HTERT RPE-1 (cell line): ENCODE measurements at regions not wholly inside any gene's neighbourhood (a gene's known extent, or its start where the extent isn't known, plus 50 kb on each side); places are given as distances from the start of the nearest gene placed in this dataset.
"Not testable (repeated sequence)": the region's sequence is repeated elsewhere in the genome, so short reads cannot be mapped to it uniquely, and the experiment has no call there.

Experiments
- in situ Hi-C: fragments of 300-500 bp; cut with MboI; formaldehyde crosslinking; loops from 4 replicates; pipeline ENCODE4 v1.14.3; 2020; ENCODE audit warnings: low sequenced_read_pairs

DNA sequence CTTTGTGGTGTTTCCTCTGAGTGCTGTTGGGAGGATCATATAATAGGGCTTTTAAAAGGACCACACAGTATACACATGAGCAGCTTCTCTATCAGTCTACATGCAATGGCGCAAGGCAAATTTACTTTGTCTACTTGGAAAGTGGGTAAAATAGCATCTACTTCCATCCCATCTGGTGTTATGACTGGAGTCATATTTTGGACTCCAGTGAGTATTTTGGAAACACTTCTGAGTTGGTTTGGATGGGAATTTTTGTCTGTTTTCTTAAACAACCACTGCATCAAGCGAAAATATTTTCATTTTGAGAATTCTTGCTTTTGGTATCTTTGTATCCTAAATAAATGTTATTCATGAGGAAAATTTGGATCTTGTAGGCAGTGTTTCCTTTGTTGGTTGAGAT, 220.8 kb downstream of the NMUR2 start:
- in situ Hi-C loops: no loop called here

DNA sequence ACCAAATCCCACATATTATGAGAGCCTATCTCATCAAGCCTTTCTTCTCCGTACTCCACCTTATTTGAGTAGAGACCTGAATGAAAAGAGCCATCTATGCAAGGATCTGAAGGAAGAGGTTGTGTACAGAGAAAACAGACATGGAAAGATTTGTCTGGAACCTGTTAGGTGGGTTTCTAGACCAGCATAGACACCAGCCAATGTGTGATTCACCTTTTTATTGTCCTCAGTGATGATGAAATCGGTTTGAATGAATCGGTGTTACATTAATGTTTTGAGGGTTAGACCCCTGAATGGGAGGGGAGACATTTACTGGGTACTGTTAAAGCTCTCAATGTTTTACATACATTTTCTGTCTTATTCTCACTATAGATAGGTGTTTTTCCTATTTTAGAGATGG, 223.6 kb downstream of the NMUR2 start:
- in situ Hi-C loops: no loop called here

DNA sequence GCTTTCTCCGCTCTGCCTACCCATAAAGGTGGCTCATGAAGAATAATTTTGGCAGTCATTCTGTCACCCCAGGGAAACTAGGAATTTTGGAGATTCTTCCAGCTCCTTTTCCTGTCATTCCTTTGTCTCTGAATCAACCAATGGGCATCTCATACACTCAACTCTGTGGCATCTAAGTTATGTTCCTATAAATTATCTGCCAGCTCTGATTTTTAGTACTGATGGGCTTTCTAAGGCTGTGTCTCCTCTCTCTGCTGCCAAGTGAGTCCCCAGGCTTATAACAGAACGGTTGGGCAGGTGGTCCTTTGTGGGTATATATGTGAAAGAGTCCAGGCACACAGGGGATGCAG, 226.8 kb downstream of the NMUR2 start:
- in situ Hi-C loops: no loop called here

DNA sequence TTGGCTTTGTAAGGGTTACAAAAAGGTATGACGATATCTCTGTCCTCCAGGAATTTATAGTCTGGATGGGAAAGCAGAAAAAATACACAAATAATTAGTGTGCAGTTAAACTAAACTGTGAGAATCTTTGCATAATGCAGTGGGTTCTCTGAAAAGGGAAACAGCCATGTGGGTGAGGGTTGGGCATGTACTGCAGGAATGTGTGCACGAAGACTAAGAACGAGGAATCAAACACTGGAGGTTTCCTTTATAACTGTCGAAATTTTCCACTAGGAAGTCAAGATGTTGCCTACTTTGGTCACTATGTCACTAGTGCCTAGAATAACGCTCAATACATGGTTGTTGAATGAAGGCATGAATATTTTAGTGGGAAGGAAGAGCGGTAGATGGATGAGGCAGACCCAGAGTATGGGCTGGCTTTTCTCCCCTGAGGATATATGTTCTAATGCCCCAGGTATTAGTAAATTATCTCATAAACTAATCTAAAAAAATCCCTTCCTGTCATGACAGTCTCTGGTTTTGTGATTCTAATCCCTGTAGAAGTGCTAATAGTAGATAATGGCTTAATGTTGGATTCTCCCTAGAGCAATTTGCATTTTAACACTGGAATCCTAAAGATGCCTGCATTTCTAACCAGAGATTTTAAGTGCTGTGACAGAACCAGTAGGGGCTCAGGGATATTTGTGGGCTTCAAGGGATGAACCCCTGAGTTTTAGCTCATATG, 227.3 kb downstream of the NMUR2 start:
- in situ Hi-C loops: no loop called here

DNA sequence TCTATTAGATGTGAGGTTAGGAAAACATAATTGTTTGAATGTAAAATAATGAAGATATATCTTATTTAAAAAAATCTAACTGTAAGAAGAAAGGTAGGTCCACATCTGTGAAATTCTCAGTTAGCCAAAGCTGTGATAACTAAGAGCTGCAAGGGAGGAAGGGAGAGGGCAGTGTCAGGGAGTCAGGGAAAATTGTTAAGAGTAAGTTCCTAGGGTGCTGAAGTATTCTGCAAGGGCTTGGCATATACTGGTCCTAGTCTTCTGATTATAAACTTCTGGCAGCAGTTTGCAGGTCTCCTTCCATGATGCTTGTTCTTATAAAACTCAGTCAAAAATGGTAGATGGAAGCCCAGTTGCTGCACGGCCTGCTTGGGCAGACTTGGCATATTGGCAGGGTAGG, 233.2 kb downstream of the NMUR2 start:
- in situ Hi-C loops: no loop called here

DNA sequence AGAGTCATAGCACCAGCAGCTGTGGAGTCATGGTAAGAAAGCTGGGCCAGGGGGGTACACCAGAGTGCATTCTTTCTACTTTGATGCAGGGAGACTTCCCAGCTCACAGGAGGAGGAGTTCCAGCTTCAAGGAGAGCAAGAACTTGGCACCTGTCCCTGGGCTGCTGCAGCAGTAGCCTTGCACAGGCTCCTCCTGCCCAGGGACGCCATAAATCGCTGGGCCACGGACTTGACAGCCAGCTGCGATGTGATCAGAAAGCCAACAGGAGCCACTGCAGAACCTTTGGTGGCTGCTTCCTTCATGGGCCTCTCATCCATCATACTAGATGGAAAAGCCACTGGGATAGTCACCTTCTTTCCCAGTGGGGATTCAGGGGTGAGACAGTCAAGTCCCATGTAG, 234.7 kb downstream of the NMUR2 start:
- in situ Hi-C loops: no loop called here

DNA sequence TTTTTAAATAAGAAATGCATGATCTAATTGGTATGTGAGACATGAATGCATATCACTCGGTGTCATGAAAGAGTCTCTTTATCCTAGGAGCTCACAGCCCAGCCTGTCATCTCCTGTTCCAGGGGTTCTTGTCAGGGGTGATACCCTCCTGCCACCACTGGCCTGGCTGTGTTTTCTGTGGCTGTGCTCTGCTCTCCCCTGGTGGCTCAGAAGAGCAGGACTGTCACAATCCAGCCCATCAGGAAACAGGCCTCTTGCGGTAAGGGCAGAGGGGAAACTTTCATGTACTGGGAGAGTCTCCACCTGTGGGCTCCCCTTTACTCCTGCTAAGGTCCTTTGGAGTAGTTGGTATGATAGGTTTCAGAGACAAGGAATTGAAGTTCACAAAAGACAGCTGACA, 240.2 kb upstream of the GLRA1 start:
- in situ Hi-C loops: no loop called here

DNA sequence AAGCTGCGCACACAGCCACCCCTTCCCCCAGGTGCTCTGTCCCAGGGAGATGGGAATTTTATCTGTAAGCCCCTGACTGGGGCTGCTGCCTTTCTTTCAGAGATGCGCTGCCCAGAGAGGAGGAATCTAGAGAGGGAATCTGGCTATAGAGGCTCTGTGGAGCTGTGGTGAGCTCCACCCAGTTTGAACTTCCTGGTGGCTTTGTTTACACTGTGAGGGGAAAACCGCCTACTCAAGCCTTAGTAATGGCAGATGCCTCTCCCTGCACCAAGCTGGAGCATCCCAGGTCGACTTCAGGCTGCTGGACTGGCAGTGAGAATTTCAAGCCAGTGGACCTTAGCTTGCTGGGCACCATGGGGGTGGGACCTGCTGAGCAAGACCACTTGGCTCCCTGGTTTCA, 235.2 kb upstream of the GLRA1 start:
- in situ Hi-C loops: not testable (repeated sequence)

DNA sequence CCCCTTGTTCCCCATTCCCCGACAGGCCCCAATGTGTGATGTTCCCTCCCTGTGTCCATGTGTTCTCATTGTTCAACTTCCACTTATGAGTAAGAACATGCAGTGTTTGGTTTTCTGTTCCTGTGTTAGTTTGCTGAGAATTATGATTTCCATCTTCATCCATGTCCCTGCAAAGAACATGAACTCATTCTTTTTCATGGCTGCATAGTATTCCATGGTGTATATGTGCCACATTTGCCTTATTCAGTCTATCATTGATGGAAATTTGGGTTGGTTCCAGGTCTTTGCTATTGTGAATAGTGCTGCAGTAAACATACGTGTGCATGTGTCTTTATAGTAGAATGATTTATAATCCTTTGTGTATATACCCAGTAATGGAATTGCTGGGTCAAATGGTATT, 229.8 kb upstream of the GLRA1 start:
- in situ Hi-C loops: not testable (repeated sequence)

DNA sequence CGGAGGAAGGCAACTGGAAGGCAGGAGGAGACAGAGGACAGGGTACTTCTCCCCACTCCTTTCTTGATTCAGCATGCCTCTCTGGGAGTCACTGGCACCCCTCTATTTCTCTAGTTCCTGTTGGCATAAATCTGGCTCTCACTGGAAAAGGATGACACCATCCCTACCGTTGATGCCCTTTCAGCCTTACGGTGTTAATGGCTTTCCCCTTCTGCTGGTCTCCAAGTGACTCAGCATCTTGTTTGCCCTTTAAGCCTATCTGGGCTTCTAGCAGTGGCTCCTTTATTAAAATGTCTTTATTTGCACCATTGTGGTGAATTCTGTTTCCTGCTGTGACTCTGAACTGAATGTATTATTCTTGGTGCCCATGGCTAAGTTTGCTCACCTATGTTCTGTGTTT, 227.3 kb upstream of the GLRA1 start:
- in situ Hi-C loops: no loop called here

DNA sequence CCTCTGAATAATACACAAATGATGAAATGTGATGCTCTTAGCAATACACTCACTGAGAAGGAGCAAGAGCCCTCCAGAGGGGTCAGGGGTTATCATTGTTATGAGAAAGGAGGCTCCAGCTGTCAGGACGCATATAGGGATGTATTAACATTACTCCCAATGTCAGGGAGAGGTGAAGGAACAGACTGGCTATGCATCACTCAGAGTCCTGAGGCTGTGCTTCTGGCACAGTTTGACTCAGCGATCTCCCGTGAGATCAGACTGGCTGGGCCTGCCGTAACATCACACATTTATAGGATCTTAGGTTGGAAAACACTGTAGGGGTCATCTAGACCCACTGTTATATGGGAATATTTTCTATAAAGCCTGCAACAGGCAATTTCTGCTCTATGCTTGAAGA, 226.5 kb upstream of the GLRA1 start:
- in situ Hi-C loops: no loop called here

DNA sequence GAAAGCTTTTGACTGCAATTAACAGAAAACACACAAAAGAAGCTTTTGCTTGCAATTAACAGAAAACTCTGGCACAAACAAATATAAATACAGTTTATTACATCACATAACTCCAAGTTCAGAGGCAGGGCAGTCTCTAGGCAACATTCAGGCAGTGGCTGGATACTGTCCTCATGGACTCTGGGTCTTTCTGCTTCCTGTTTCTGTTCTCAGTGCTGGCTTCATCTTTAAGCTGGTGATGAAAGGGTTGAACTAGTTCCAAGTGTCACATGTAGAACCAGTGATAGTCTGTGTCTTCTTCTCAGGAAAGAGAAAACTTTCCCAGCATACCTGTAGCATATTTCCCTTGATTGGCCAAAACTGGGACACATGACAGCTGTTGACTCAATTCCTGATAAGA, 222.6 kb upstream of the GLRA1 start:
- in situ Hi-C loops: loop anchor here (25.0 kb wide), 1 partner anchor 310 kb away; no protein-coding TSS in a partner anchor

DNA sequence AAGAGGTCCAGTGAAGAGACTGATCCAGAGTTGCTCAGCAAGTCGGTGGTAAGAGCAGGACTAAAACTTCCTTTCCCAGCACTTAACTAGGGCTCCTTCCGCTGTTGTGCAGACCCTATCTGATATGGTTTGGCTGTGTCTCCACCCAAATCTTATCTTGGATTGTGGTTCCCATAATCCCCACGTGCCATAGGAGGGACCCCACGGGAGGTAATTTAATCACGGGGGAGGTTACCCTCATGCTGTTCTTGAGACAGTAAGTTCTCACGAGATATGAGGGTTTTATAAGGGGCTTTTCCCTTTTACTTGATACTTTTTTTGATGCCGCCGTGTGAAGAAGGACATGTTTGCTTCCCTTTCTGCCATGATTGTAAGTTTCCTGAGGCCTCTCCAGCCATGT, 221.9 kb upstream of the GLRA1 start:
- in situ Hi-C loops: loop anchor here (25.0 kb wide), 1 partner anchor 309 kb away; no protein-coding TSS in a partner anchor

DNA sequence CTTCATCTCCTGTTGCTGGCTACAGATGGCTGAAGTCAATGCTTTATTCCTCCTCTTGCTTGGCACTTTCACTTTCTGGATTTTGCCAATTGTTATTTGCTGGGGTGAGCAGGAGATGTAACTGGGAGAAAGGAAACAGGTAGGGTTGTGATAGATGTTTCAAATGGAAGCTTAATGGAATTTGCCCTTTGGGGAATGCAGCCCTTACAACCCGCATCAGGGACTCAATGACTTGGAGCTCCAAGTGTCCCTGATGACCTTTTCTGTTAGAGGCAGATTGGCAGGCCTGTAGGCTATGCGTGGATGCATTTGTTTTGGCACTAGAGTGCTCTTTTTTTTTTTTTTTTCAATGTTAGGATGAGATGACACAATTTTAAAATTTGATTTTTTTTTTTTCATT, 219.9 kb upstream of the GLRA1 start:
- in situ Hi-C loops: loop anchor here (25.0 kb wide), 1 partner anchor 307 kb away; no protein-coding TSS in a partner anchor

DNA sequence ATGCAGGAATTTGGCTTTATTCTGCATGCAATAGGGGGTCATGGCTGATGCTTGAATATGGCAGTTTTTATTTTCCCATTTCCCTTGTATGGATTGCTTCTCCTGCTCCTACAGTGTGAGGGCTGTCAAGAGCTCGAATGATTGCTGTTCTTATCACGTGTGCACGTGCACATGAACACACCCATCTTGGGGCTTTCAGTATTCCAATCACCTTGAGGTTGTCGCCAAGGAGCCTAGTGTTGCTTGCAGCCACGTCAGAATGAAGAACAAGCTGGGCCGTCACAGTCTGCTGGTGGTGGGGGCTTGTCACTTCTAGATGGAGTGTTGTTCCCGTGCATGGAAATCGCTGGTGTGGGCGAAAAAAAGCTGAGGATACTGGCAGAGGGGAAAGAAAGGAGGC, 219.4 kb upstream of the GLRA1 start:
- in situ Hi-C loops: loop anchor here (25.0 kb wide), 1 partner anchor 307 kb away; no protein-coding TSS in a partner anchor

DNA sequence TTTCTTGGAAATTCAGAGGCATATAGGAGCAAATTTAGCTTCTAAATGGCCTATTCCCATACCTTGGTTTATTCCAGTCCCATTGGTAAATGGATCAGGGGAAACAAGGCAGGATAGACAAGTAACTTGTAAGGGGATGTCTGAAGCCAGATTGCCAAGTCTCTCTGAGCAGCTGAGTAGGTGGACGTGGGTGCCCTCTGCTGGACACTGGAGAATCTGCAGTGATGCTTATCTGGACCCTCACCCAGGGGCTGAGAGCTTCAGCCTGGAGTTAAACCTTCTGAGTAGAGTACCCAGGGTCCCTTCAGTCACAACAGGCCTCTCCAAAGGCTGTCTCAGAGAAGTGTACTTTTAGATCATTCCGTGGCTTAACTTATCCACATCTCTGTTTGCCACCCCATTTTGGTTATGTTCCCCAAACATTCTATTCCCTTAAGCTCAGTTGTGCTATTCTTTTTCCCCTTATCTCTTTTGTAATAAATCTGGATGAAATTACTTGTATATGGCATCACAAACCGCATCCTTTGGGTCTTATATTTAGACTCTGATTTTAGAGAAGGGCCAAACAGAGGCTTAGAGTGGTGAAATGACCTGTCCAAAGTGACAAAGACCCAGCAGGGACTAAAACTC, 218.3 kb upstream of the GLRA1 start:
- in situ Hi-C loops: loop anchor here (25.0 kb wide), 1 partner anchor 306 kb away; no protein-coding TSS in a partner anchor

DNA sequence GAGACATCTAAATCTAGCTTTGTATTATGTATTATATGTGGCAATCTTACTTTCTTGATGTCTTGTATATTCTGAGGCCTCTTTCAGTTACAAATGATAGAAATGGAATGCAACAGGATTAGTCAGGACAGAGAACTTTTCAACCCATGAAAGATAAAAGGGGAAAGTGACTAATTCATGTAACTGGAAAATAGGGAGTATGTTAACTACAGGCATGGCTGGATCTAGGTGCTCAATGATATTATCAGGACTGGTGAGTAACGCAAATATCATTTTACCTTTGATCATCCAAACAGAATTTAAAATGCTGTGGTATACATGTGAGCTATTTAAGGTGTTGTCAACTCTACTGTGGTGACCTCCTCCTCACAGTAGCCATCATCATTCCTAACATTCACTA, 215.7 kb upstream of the GLRA1 start:
- in situ Hi-C loops: loop anchor here (25.0 kb wide), 1 partner anchor 303 kb away; no protein-coding TSS in a partner anchor

DNA sequence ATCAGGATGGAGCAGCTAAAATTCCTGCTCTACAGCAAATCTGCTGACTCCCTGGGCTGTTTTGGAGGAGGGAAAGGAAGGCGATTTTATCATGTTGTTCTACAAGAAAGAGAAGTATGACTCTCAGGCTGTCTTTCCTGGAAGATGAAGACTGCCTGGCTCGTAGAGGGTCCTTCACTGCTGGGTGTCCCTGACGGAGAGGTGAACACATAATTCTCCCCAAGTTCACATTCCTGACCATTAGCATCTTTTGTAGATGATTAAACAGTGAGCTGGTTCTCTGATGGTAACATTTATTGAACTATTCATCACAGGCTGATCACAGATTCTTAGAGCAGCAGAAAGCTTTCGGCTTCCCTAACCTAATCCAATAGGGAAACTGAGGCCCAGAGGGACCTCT, 212.4 kb upstream of the GLRA1 start:
- in situ Hi-C loops: loop anchor here (25.0 kb wide), 1 partner anchor 300 kb away; no protein-coding TSS in a partner anchor

DNA sequence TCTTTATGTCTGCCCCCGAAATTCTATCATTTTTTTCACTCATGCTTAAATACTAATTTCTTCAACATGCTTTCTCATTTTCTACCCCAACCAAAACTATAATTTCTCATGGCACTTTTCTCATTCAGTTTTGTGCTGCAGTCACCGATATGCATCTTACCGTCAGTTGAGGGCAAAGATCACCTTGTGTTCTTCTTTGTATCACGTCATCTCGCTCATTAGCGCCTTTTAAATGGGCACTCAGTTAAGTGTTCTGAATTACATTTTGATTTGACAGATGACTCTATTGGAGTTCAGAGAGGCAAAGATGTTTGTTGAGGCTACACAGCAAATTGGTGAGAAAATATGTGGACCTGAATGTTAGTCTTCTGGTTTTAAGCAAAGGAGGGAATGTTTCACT, 211.7 kb upstream of the GLRA1 start:
- in situ Hi-C loops: loop anchor here (25.0 kb wide), 1 partner anchor 299 kb away; no protein-coding TSS in a partner anchor

DNA sequence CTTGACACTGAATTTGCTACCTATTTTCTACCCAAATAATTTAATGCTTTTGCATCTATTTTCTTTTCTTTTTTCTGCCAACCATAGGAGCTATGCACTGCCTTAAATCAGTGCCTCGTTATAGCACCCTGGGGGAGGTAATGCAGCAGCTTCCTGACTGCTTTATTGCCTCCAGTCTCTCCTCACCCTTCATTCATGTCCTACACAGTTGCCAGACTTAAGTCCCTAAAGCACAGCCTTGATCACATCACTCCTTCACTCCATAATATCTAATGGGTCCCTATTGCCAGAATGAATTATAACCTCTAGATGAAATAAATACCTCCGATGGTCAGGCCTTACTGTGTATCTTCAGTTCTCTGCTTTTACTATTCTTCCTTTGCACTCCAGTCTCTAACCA, 211.2 kb upstream of the GLRA1 start:
- in situ Hi-C loops: loop anchor here (25.0 kb wide), 1 partner anchor 299 kb away; no protein-coding TSS in a partner anchor

DNA sequence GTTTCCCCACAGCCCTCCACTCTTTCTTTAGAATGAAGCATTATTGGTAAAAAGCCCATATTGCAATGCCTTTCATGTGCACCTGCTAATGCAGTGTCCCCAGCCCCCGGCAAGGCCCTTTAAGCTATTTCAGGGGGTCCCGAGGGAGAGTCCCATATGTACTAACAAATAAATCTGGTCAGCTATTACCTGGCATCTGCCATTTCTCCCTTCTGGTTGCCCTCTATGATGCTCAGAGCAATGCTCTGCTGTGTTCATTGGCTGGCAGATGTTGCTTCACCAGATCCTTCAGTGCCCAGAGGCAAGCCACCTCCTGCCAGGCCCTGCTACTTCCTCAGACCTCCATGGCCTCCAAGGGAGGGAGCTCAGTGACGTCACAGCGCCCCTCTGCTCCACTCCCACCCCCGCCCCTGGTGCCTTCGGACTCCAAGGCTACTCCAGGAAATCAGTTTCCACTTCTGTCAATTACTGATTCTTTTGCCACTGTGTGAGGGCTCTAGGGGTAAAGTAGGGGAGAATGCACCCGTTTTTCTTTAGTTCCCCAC, 201.1 kb upstream of the GLRA1 start:
- in situ Hi-C loops: loop anchor here (25.0 kb wide), 1 partner anchor 288 kb away; no protein-coding TSS in a partner anchor
